ENCODE measurements at regions not wholly inside any gene's neighbourhood (a gene's known extent, or its start where the extent isn't known, plus 50 kb on each side); places are given as distances from the start of the nearest gene placed in this dataset.

DNA sequence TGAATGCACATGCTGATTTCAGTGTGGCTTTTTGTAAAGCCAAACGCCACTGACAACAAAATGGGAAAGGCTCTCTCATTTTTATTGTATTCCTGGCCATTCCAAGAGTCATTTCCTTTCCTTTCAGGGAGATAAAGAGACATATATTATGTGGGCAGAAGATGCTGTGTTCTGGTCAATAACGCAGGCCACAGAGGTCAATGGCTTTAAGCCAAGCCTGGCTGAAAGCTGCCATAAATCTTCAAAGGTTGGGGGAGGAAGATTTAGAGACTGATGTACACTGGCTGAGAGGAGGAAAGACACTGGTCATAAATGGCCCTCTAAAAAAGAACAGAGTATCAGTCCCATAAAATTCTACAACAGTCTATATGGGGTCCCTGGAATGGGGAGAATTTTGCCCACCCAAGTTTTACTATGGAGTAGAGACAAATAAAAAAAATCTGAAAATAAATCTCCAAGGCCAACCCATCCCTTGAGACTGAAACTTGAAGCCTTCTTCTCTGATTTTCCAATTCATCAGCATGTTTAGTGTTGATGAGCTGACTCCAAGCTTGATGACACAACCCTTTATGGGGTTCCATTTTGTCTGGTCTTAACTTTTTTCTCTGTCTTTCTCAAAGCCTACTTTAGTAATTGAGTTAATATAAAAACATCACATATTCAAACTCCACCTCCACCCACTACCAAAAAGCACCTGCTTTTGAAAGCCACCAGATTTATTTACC, 152.1 kb upstream of the SLC24A2 start:
- no peak for FAIRE-seq
- 14% methylated on average over 2 of the region's 2 CpGs for WGBS (ENCODE audit: missing lambda C conversion rate)

GRCh38 chr9:19939734-19940278, 151.0 kb upstream of the SLC24A2 start:
- TF ChIP-seq RCOR1 (IDR thresholded peaks at IDR 0.05; ENCODE audit: low read depth, low read length) (no peak), RNF2 (IDR thresholded peaks at IDR 0.05; ENCODE audit: borderline replicate concordance, low read depth) (no peak), HOXB13 (CRISPR knock-in tag; IDR thresholded peaks at IDR 0.05; ENCODE audit: low read depth) (no peak), USF2 (IDR thresholded peaks at IDR 0.05) (no peak), MYC (IDR thresholded peaks at IDR 0.05; ENCODE audit: borderline replicate concordance, low read length) (no peak), ZFP36 (IDR thresholded peaks at IDR 0.05; ENCODE audit: borderline replicate concordance, partially characterized antibody) (no peak), REST (IDR thresholded peaks at IDR 0.05) (no peak), BHLHE40 (IDR thresholded peaks at IDR 0.05; ENCODE audit: low read depth, low read length) (no peak), NPAS2 (CRISPR knock-in tag; IDR thresholded peaks at IDR 0.05; ENCODE audit: borderline replicate concordance) (no peak), ZSCAN20 (CRISPR knock-in tag; IDR thresholded peaks at IDR 0.05) (no peak), POLR2AphosphoS2 (conservative IDR thresholded peaks at IDR 0.05; ENCODE audit: low read length) (no peak), HES2 (IDR thresholded peaks at IDR 0.05) (no peak)
- TF ChIP-seq, protein P1, sequence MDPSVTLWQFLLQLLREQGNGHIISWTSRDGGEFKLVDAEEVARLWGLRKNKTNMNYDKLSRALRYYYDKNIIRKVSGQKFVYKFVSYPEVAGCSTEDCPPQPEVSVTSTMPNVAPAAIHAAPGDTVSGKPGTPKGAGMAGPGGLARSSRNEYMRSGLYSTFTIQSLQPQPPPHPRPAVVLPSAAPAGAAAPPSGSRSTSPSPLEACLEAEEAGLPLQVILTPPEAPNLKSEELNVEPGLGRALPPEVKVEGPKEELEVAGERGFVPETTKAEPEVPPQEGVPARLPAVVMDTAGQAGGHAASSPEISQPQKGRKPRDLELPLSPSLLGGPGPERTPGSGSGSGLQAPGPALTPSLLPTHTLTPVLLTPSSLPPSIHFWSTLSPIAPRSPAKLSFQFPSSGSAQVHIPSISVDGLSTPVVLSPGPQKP (IDR thresholded peaks at IDR 0.05; ENCODE audit: low read depth, low read length), result no peak
- no peak overlapping the region for H3K27ac ChIP-seq
- ChIA-PET CTCF (interaction anchor here (1.6 kb wide), 1 partner anchor 15 kb away, joined by 6 read pairs; no protein-coding TSS in a partner anchor), POLR2A (no interaction called here)
- ATAC-seq (no peak), DNase-seq (ENCODE audit: low read depth in 1 of 2, low spot score in 1 of 2) (no peak), FAIRE-seq (no peak)
- WGBS (ENCODE audit: missing lambda C conversion rate), result 42% methylated on average over 5 of the region's 5 CpGs
- no peak overlapping the region for H3K4me3 ChIP-seq
- H3K4me2 ChIP-seq, result no peak overlapping the region
- H3K4me1 ChIP-seq, result no peaks in the 10 kb centered on the region
- no peaks in the 10 kb centered on the region for H3K9me3 ChIP-seq

More for the DNA sequence above, 152.1 kb upstream of the SLC24A2 start:
- DNase-seq (ENCODE audit: low read depth in 1 of 2, low spot score in 1 of 2) (no peak), ATAC-seq (no peak)
- Histone ChIP-seq H3K4me2 (no peak overlapping the region), H3K4me1 (no peaks in the 10 kb centered on the region), H3K9me3 (no peaks in the 10 kb centered on the region), H3K4me3 (no peak overlapping the region), H3K27ac (no peak overlapping the region)
- TF ChIP-seq HOXB13 (CRISPR knock-in tag; IDR thresholded peaks at IDR 0.05; ENCODE audit: low read depth), result no peak
- no peak for TF ChIP-seq HDAC2 (IDR thresholded peaks at IDR 0.05)
- no peak for TF ChIP-seq FOSL2 (IDR thresholded peaks at IDR 0.05)
- TF ChIP-seq FOSL2 (CRISPR knock-in tag; IDR thresholded peaks at IDR 0.05), result no peak
- ChIA-PET POLR2A (no interaction called here), CTCF (no interaction called here)
